ENCODE measurements at regions not wholly inside any gene's neighbourhood (a gene's known extent, or its start where the extent isn't known, plus 50 kb on each side); places are given as distances from the start of the nearest gene placed in this dataset.
"Not testable (repeated sequence)": the region's sequence is repeated elsewhere in the genome, so short reads cannot be mapped to it uniquely, and the experiment has no call there.

GRCh38 chr19:30280018-30280417 is 92.2 kb upstream of the ZNF536 start:
- DNase-seq, result no peak

GRCh38 chr19:30281906-30282305 is 90.3 kb upstream of the ZNF536 start:
- no peak for DNase-seq

DNA sequence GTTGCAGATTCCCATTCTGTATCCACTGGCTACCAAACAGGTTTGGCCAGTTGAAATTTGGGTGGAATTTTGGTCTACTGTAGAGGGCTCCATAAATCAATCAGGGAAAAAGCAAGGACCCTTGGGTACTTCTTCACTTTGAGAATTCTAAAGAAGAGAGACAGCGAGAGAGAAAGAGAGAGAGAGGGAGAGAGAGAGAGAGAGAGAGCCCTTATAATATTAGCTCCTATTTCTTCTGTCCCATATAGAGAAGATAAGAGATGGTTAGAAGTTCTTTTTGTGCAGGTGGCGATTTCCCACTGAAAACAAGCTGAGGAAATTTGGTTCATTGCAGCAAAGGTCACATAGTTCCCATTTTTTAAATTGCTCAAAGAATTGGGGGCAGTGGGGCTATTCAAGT is 88.6 kb upstream of the ZNF536 start:
- DNase-seq, result no peak

GRCh38 chr19:30284209-30284608 is 88.0 kb upstream of the ZNF536 start:
- no peak for DNase-seq

DNA sequence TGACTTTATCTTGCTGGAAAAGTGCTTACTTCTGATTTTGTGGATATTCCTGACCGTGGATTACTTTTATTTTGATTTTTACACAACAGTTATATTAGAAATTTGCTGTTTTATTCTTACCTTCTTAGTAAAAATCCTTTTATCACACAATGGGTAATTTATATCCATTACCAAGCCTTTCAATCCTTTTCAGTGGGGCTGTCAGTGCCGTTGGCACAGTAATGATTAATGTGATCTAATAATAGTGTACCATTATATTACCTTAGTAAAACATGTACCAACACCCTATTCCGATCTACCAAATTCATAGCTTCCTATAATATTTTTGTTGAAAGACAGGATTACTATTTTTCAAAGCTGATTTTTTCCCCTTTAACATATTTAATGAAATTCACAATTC is 87.3 kb upstream of the ZNF536 start:
- no peak for DNase-seq

DNA sequence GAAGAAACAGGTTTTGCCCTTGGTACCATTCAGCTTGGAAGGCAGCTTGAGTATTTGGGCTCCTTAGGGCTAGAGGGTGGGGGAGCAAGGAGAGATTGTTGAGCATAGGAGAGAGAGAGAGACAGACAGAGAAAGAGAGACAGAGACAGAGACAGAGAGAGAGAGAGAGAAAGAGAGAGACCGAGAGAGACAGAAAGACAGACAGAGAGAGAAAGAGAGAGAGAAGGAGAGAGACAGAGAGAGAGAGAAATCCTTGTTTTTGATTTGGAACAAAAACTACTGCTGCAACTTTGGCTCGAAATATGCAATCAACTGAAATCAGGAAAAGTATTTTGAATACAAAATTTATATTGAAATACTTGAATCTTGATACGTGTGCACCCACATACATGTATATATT is 85.8 kb upstream of the ZNF536 start:
- no peak for DNase-seq

DNA sequence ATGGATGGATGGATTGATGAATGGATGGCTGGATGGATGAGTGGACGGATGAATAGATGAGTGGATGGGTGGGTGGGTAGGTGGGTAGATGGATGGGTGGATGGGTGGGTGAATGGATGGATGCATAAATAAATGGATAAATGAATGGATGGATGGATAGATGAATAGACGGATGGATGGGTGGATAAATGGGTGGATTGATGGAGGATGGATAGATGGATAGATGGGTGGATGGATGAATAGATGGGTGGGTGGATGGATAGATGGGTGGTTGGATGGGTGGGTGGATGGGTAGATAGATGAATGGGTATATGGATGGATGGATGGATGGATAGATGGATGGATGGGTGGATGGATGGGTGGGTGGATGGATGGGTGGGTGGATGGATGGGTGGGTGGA is 84.9 kb upstream of the ZNF536 start:
- DNase-seq, result no peak

GRCh38 chr19:30287973-30288372 is 84.2 kb upstream of the ZNF536 start:
- DNase-seq, result no peak

DNA sequence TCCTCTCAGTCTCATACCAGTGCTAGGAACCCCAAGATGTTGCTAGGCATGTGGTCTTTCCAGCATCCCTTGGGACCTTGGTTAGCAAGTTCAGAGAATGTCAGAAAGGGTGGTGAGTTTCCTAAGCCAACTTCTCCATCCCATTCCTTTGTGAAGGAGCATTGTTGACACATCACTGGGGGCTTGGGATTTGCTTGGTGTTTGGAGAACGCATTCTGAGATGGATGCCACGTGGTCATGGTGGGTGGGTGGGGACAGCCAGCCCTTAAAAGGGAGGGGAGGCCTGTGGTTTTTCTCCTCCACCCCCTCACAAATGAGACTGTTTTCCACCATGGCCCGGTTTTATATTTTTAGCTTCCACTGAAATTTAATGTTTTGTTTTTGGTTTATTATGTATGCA is 83.3 kb upstream of the ZNF536 start:
- DNase-seq, result no peak

GRCh38 chr19:30289336-30289735 is 82.8 kb upstream of the ZNF536 start:
- DNase-seq, result no peak

DNA sequence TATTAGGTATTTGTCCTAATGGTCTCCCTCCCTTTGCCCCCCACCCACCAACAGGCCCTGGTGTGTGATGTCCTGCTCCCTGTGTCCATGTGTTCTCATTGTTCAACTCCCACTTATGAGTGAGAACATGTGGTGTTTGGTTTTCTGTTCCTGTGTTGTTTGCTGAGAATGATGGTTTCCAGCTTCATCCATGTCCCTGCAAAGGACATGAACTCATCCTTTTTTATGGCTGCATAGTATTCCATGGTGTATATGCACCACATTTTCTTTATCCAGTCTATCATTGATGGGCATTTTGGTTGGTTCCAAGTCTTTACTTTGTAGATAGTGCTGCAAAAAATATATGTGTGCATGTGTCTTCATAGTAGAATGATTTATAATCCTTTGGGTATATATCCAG is 81.4 kb upstream of the ZNF536 start:
- DNase-seq, result not testable (repeated sequence)

GRCh38 chr19:30293051-30293785 is 79.0 kb upstream of the ZNF536 start:
- DNase-seq, result no peak

- DNase-seq, result no peak
Measured at GRCh38 chr19:30297969-30298368, 74.2 kb upstream of the ZNF536 start.

DNA sequence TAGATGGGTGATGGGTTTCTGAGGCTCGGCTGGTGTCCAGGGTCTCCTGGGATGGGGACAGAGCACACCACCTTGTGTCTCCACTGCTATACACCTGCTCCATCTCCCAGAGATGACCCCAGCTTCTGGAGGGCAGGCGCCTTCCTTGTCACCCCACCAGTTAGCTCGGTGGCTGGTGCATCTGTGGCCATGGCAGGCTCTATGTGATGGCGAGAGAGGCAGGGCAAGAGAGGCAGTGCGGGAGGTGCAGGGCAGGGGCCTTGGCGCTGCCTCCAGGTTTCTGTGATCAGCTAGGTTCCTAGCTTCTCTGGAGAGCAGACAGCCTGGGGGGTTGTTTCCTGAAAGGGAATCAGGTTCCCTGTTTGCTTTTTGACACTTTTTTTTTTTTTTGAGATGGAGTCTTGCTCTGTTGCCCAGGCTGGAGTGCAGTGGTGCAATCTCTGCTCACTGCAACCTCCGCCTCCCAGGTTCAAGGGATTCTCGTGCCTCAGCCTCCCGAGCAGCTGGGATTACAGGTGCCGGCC is 69.0 kb upstream of the ZNF536 start:
- no peak for DNase-seq

DNA sequence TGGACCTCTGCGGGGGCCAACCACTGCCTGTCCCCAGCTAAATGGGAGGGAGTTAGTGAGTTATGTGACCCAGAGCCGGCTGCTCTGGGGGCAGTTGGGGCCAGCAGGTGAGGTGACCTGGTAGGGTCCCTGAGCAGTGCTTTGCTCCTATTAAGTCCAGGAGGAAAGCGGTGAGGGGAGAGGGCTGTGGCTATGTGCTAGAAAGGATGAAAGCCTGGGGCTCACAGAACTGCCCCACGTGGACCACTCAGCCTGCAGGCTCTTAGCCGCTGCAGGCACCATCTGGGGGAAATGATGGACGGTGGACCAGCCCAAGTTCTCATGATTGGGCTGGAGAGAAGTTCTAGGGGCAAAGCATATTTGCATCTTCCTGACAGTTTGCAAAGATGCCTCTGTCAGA is 67.6 kb upstream of the ZNF536 start:
- DNase-seq, result no peak

DNA sequence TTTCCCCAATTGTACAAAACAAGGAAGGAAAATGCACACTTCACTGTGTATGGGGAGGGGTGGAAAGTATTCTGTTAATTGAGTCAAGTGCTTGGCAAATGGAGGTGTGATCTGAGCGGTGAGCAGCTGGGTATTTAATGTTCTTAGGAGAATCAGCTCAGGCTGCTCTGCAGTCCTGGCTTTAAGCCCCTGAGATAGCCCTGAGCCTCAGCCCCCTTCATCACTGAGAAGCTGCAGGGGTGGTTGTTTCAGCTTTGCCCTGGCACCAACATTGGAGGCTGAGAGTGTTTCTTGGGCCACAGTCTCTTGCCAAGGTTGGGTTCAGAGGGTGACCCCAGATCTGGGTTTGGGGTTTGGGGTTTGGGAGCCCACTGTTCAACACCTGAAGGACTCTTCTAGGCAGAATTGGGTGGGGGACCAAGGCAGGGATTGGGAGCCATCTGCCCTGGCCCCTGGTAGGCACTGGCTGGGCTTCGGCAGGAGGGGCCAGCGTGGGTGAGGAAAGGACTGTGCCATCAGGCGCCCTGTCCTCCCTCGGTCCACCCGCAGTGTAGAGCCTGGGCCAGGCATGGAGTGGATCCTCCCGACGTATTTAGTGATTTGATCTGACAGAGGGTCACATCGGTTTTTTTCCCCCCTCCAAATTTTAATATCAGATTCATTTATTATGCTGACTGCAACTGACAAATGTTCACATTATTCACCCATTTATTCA is 66.7 kb upstream of the ZNF536 start:
- no peak for DNase-seq

- no peak for DNase-seq
Measured at GRCh38 chr19:30307191-30307974, 64.8 kb upstream of the ZNF536 start.

DNA sequence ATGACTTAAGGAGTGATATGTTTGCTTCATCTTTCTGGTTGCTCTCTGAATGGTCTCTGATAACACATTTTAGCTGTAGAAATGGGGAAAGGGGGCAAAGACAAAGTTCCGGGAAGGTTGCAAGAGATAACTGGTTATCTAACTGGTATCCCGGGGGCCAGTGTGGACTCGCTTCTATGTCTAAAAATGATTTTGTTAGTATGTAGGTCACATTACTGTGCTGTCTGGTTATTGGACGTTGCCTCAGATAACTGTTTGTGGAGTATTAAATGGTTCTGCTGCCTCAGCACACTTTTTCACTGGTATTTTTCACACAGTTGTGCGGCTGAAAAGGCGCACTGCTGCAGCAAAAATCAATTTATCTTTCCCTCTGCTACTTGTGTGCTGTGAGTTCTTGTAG is 63.0 kb upstream of the ZNF536 start:
- DNase-seq, result no peak

DNA sequence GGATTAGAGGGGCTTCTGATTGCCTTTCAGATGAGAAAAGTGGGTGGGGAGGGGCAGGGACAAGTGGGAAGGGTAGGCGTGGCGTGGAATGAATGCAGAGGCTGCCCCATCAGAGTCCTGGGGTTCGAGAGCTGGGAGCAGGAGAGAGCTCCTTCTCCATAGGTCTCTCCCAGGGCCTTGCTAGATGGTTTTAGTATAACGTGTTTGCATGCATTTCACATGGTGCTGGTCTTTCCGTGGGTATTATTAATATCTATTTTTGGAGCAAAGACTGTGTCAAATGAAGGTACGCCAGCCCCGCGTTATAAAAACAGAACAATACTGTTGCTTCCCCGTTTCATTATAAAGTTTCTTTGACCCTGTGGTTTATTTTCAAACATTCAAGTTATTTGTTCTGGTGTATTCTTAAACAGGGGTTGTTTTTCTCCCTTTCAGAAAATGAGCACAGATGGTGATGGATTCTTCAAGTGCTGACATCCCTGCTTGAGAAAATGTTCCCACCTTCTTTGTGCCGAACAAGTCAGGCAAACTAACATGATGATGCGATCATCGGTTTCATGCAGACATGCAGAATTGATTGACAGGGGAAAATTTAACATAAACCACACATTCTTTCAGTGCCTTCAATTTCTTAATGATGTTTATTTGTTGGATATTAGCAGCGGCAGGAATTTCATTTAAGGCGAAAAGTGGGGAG is 62.1 kb upstream of the ZNF536 start:
- no peak for DNase-seq

DNA sequence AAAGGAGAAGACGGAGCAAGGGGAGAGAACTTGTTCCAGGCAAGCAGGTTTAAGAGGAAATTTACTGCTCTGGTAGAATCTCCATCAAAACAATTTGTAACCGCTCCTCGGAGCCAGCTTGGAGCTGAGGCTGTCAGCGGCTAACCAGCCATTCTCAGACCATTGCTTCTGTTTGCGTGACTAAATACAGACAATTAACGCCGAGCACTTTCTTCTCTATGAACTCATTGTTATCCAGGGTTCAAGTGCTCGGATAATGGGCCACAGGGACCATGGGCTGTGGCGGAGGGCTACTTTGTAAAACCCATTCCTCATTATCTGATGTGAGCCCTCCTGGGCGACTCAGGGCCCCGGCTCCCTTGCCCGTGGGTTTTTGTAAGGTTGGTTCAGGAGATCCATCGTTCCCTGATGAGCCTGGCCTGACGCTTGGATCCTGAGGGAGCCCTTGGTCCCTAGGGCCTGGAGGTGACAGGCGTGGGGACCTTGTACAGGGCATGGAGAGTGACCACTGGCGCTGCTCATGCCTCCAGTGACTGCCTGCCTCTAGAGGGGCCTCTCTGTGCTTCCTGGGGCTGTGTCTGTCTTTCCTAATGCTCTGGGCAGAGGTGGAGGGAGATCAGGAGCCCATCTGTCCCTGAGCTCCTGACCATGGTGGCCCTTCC is 61.5 kb upstream of the ZNF536 start:
- no peak for DNase-seq

GRCh38 chr19:30311911-30312310 is 60.3 kb upstream of the ZNF536 start:
- DNase-seq, result no peak

DNA sequence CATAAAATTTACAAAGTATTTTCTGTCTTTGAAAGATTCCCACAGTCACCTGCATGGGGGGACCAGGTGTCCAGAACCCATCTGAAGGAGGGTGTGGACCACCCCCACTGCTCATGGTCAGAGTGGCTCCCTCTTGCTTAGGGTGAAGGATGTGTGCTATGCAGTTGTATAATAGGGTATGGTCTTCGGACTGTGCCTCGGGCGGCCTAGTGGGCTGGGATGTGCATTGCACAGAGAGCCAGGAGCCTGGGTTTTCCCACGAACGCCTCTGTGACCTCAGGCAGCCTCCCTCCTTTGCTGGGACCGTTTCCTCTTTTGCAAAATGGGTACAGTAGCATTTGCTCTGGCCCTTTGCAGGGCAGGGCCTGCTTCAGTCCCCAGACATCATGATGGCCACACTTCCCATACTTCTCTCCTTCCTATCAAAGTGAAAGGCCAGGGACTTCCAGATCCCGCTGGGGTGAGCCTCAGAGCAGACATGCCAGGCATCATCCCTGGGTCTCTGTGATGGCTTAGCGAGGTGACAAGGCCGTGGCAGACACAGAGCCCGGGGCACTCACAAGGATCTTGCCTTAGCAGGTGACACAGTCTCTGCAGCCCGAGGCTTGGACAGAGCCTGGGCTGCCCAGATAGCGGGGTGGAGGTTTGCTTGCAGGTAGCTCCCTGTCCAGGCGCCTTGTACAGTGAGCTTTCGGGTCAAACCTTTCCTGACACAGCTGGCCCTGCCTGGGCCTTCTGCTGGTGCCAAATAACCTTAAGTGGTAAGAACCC is 59.4 kb upstream of the ZNF536 start:
- DNase-seq, result no peak
